SK-N-SH treated with all-trans-retinoic acid at 6 μM for 48 hours (cell line): ENCODE measurements at regions not wholly inside any gene's neighbourhood (a gene's known extent, or its start where the extent isn't known, plus 50 kb on each side); places are given as distances from the start of the nearest gene placed in this dataset.

ENCODE experiments used
- ATAC-seq: fragments of 200-7000 bp; cut with Tn5 transposase; 3 replicates; pipeline ENCODE4 v1.9.1; 2020; ENCODE audit warnings: mild to moderate bottlenecking, moderate library complexity
- ARNTL ChIP-seq: fragments of 450-650 bp; formaldehyde crosslinking; IDR thresholded peaks from 2 replicates; pipeline ENCODE4 v1.5.0; 2020; ENCODE audit warnings: low read depth, mild to moderate bottlenecking, moderate library complexity, borderline replicate concordance
- BACH2 ChIP-seq: fragments of 250-450 bp; sonication (Bioruptor Pico); IDR thresholded peaks from 2 replicates; pipeline ENCODE4 v1.9.0; 2021; ENCODE audit warnings: mild to moderate bottlenecking, borderline replicate concordance
- CSDC2 ChIP-seq: fragments of 250-450 bp; sonication (Bioruptor Pico); IDR thresholded peaks from 2 replicates; pipeline ENCODE4 v1.5.0; 2020; ENCODE audit warnings: mild to moderate bottlenecking, moderate library complexity
- ESRRG ChIP-seq: fragments of 250-450 bp; sonication (Bioruptor Pico); IDR thresholded peaks from 2 replicates; pipeline ENCODE4 v1.6.1; 2021; ENCODE audit warnings: mild to moderate bottlenecking
- GLIS3 ChIP-seq: fragments of 250-450 bp; sonication (Bioruptor Pico); IDR thresholded peaks from 2 replicates; pipeline ENCODE4 v1.5.0; 2020; ENCODE audit warnings: mild to moderate bottlenecking, moderate library complexity
- ISL1 ChIP-seq: fragments of 250-450 bp; sonication (Bioruptor Pico); IDR thresholded peaks from 2 replicates; pipeline ENCODE4 v2.1.2; 2022; ENCODE audit warnings: mild to moderate bottlenecking, moderate library complexity
- OSR1 ChIP-seq: fragments of 250-450 bp; sonication (Bioruptor Pico); IDR thresholded peaks from 2 replicates; pipeline ENCODE4 v1.8.0; 2022; ENCODE audit warnings: moderate library complexity, mild to moderate bottlenecking, inconsistent platforms
- PATZ1 ChIP-seq: fragments of 250-450 bp; sonication (Bioruptor Pico); IDR thresholded peaks from 2 replicates; pipeline ENCODE4 v1.8.0; 2020; ENCODE audit warnings: mild to moderate bottlenecking, moderate library complexity, borderline replicate concordance
- POU6F1 ChIP-seq: fragments of 250-450 bp; sonication (Bioruptor Pico); IDR thresholded peaks from 2 replicates; pipeline ENCODE4 v1.8.0; 2021; ENCODE audit warnings: low read depth, mild to moderate bottlenecking, moderate library complexity, borderline replicate concordance
- PPARA ChIP-seq: fragments of 250-450 bp; sonication (Bioruptor Pico); IDR thresholded peaks from 2 replicates; pipeline ENCODE4 v1.5.0; 2020; ENCODE audit warnings: mild to moderate bottlenecking, borderline replicate concordance
- RARB ChIP-seq: fragments of 250-450 bp; sonication (Bioruptor Pico); IDR thresholded peaks from 2 replicates; pipeline ENCODE4 v1.8.0; 2021; ENCODE audit warnings: mild to moderate bottlenecking, moderate library complexity
- SNAI2 ChIP-seq: fragments of 250-450 bp; sonication (Bioruptor Pico); IDR thresholded peaks from 2 replicates; pipeline ENCODE4 v1.5.0; 2020; ENCODE audit warnings: mild to moderate bottlenecking, moderate library complexity
- TCF4 ChIP-seq: fragments of 250-450 bp; sonication (Bioruptor Pico); IDR thresholded peaks from 2 replicates; pipeline ENCODE4 v1.8.0; 2021; ENCODE audit warnings: mild to moderate bottlenecking, moderate library complexity, borderline replicate concordance
- TOX ChIP-seq: fragments of 250-450 bp; sonication (Bioruptor Pico); IDR thresholded peaks from 2 replicates; pipeline ENCODE4 v1.8.0; 2021; ENCODE audit warnings: mild to moderate bottlenecking, moderate library complexity, borderline replicate concordance
- TSHZ2 ChIP-seq: fragments of 250-450 bp; sonication (Bioruptor Pico); IDR thresholded peaks from 2 replicates; pipeline ENCODE4 v1.5.0; 2020; ENCODE audit warnings: mild to moderate bottlenecking, moderate library complexity
- ZC3H10 ChIP-seq: fragments of 250-450 bp; sonication (Bioruptor Pico); IDR thresholded peaks from 2 replicates; pipeline ENCODE4 v1.5.1; 2021; ENCODE audit warnings: mild to moderate bottlenecking, moderate library complexity
- ZFP3 ChIP-seq: fragments of 250-450 bp; sonication (Bioruptor Pico); IDR thresholded peaks from 2 replicates; pipeline ENCODE4 v1.5.0; 2020; ENCODE audit warnings: mild to moderate bottlenecking, moderate library complexity
- ZFP30 ChIP-seq: fragments of 450-650 bp; formaldehyde crosslinking; IDR thresholded peaks from 2 replicates; pipeline ENCODE4 v1.5.0; 2022; ENCODE audit warnings: mild to moderate bottlenecking, moderate library complexity
- ZNF70 ChIP-seq: fragments of 450-650 bp; formaldehyde crosslinking; IDR thresholded peaks from 2 replicates; pipeline ENCODE4 v1.5.0; 2020; ENCODE audit warnings: mild to moderate bottlenecking, moderate library complexity
- ZNF8 ChIP-seq: fragments of 450-650 bp; formaldehyde crosslinking; IDR thresholded peaks from 2 replicates; pipeline ENCODE4 v1.5.0; 2020; ENCODE audit warnings: mild to moderate bottlenecking, moderate library complexity
- TF ChIP-seq, protein P1 (sequence below): fragments of 250-450 bp; sonication (Bioruptor Pico); IDR thresholded peaks from 2 replicates; pipeline ENCODE4 v1.5.1; 2020; ENCODE audit warnings: low read depth, mild to moderate bottlenecking, moderate library complexity
- TF ChIP-seq, protein P2 (sequence below): fragments of 250-450 bp; sonication (Bioruptor Pico); IDR thresholded peaks from 2 replicates; pipeline ENCODE4 v1.5.1; 2021; ENCODE audit warnings: mild to moderate bottlenecking, moderate library complexity

- no peak for TF ChIP-seq TCF4
- TF ChIP-seq ZFP30 (CRISPR knock-in tag) = no peak
- TF ChIP-seq, all 23 proteins: peak for 0
- ATAC-seq = no peak
These were observed 191.1 kb upstream of the HEY2 start for GRCh38 chr6:125558241-125558843.

GRCh38 chr6:125558907-125559306 lies 190.5 kb upstream of the HEY2 start:
- ATAC-seq = no peak
- TF ChIP-seq PPARA = no peak
- TF ChIP-seq, protein P1, sequence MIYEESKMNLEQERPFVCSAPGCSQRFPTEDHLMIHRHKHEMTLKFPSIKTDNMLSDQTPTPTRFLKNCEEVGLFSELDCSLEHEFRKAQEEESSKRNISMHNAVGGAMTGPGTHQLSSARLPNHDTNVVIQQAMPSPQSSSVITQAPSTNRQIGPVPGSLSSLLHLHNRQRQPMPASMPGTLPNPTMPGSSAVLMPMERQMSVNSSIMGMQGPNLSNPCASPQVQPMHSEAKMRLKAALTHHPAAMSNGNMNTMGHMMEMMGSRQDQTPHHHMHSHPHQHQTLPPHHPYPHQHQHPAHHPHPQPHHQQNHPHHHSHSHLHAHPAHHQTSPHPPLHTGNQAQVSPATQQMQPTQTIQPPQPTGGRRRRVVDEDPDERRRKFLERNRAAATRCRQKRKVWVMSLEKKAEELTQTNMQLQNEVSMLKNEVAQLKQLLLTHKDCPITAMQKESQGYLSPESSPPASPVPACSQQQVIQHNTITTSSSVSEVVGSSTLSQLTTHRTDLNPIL (CRISPR knock-in tag) = no peak

GRCh38 chr6:125562156-125562555 lies 187.3 kb upstream of the HEY2 start:
- TF ChIP-seq BACH2 (CRISPR knock-in tag) = no peak
- no peak for TF ChIP-seq GLIS3 (CRISPR knock-in tag)
- TF ChIP-seq ARNTL (CRISPR knock-in tag) = no peak
- TF ChIP-seq, protein P1 (CRISPR knock-in tag) = no peak
- TF ChIP-seq ZC3H10 (CRISPR knock-in tag) = no peak
- no peak for TF ChIP-seq OSR1
- no peak for TF ChIP-seq ESRRG (CRISPR knock-in tag)
- TF ChIP-seq ISL1 (CRISPR knock-in tag) = no peak
- no peak for TF ChIP-seq ZFP3 (CRISPR knock-in tag)
- no peak for TF ChIP-seq POU6F1 (CRISPR knock-in tag)
- no peak for TF ChIP-seq PPARA
- no peak for TF ChIP-seq ZNF70
- no peak for TF ChIP-seq PATZ1 (CRISPR knock-in tag)
- ATAC-seq = no peak

GRCh38 chr6:125564941-125565340 lies 184.5 kb upstream of the HEY2 start:
- ATAC-seq = no peak
- TF ChIP-seq OSR1 = no peak
- no peak for TF ChIP-seq ARNTL (CRISPR knock-in tag)
- no peak for TF ChIP-seq RARB (CRISPR knock-in tag)
- no peak for TF ChIP-seq PPARA

GRCh38 chr6:125567407-125567806 lies 182.0 kb upstream of the HEY2 start:
- TF ChIP-seq SNAI2 (CRISPR knock-in tag) (no peak), ZNF8 (no peak), TSHZ2 (no peak), CSDC2 (CRISPR knock-in tag) (no peak), ZFP3 (CRISPR knock-in tag) (no peak), ARNTL (CRISPR knock-in tag) (no peak), TOX (CRISPR knock-in tag) (no peak), OSR1 (no peak), ISL1 (CRISPR knock-in tag) (no peak)
- TF ChIP-seq, protein P1 (CRISPR knock-in tag) = no peak
- TF ChIP-seq, protein P2, sequence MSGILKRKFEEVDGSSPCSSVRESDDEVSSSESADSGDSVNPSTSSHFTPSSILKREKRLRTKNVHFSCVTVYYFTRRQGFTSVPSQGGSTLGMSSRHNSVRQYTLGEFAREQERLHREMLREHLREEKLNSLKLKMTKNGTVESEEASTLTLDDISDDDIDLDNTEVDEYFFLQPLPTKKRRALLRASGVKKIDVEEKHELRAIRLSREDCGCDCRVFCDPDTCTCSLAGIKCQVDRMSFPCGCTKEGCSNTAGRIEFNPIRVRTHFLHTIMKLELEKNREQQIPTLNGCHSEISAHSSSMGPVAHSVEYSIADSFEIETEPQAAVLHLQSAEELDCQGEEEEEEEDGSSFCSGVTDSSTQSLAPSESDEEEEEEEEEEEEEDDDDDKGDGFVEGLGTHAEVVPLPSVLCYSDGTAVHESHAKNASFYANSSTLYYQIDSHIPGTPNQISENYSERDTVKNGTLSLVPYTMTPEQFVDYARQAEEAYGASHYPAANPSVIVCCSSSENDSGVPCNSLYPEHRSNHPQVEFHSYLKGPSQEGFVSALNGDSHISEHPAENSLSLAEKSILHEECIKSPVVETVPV (CRISPR knock-in tag) = no peak
- no peak for ATAC-seq
